GM10266 (cell line): ENCODE measurements at regions not wholly inside any gene's neighbourhood (a gene's known extent, or its start where the extent isn't known, plus 50 kb on each side); places are given as distances from the start of the nearest gene placed in this dataset.
"Not testable (repeated sequence)": the region's sequence is repeated elsewhere in the genome, so short reads cannot be mapped to it uniquely, and the experiment has no call there.

Experiments used
- DNase-seq: peaks from one replicate; pipeline ENCODE4 v3.0.0; 2012; ENCODE audit errors: extremely low spot score
- TF ChIP-seq, protein P1 (sequence below): IDR thresholded peaks from 2 replicates; pipeline ENCODE4 v1.5.1; 2012; ENCODE audit warnings: mild to moderate bottlenecking, low read depth; ENCODE audit not compliant: control insufficient read depth, insufficient read depth; ENCODE audit errors: missing control alignments

DNA sequence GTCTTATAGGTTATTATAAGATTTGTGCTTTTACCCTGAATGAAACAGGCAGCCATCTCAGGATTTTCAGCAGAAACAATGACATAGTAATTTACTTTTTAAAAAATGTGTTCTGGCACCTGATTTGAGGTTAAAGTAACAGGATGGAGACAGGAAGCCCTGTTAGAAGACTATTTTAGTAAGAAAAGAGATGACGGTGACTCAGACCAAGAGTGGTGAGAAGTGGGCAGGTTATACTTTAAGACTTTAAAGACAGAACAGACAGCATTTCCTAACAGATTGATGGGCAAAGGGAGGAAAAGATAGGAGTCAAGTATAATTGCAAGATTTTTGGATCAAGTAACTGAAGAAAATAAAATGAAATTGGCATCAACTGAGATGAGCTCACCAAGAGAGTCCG is 436.8 kb upstream of the NR5A2 start:
- TF ChIP-seq, protein P1, sequence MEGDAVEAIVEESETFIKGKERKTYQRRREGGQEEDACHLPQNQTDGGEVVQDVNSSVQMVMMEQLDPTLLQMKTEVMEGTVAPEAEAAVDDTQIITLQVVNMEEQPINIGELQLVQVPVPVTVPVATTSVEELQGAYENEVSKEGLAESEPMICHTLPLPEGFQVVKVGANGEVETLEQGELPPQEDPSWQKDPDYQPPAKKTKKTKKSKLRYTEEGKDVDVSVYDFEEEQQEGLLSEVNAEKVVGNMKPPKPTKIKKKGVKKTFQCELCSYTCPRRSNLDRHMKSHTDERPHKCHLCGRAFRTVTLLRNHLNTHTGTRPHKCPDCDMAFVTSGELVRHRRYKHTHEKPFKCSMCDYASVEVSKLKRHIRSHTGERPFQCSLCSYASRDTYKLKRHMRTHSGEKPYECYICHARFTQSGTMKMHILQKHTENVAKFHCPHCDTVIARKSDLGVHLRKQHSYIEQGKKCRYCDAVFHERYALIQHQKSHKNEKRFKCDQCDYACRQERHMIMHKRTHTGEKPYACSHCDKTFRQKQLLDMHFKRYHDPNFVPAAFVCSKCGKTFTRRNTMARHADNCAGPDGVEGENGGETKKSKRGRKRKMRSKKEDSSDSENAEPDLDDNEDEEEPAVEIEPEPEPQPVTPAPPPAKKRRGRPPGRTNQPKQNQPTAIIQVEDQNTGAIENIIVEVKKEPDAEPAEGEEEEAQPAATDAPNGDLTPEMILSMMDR: no peak
- DNase-seq: peak; percentile 12

DNA sequence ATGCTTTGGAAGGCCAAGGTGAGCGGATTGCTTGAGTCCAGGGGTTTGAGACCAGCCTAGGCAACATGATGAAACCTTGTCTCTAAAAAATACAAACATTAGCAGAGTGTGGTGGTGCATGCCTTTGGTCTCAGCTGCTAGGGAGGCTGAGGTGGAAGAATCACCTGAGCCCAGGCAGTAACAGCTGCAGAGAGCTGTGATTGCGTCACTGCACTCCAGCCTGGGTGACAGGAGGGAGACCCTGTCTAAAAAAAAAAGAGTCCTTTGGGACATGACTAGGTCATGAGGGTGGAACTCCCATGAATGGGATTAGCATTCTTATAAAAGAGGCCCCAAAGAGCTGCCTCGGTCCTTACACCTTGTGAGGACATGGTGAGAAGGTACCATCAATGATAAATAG is 436.0 kb upstream of the NR5A2 start:
- TF ChIP-seq, protein P1: no peak
- DNase-seq: no peak

DNA sequence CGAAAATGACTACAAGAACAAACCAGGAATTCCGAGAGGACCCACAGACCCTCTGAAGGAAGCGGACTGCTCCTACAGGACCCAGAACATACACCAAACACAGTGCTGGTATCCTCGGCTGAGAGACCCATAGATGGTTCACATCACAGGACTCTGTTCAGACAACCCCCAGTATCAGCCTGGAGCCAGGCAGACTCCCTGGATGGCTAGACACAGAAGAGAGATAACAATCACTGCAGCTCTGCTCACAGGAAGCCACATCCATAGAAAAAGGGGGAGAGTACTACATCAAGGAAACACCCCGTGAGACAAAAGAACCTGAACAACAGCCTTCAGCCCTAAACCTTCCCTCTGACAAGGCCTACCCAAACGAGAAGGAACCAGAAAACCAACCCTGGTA is 434.0 kb upstream of the NR5A2 start:
- TF ChIP-seq, protein P1: no peak
- DNase-seq: no peak

DNA sequence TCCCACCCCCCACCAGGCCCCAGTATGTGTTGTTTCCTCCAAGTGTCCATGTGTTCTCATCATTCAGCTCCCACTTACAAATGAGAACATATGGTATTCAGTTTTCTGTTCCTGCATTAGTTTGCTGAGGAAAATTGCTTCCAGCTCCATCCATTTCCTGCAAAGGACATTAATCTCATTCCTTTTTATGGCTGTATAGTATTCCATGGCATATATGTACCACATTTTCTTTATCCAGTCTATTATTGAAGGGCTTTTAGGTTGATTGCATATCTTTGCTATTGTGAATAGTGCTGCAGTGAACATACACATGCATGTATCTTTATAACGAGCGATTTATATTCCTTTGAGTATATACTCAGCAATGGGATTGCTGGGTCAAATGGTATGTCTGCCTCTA is 431.1 kb upstream of the NR5A2 start:
- not testable (repeated sequence) for DNase-seq

DNA sequence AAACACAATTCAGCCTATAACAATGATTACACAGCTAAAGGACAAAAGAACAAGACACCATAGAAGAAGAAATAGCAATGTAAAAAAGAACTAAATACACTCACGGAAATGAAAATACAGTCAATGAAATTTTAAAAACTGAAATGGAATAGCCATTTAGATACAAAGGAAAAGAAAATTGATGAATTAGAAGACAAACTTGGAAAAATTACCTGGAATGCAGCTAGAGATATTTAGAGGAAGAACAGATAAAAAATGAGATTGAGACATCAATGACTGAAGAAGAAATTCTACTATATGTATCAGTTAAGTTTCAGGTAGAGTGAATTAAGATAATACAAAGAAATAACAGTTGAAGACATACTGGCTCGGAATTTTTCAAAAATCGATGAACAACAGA is 430.4 kb upstream of the NR5A2 start:
- TF ChIP-seq, protein P1: no peak
- DNase-seq: no peak

DNA sequence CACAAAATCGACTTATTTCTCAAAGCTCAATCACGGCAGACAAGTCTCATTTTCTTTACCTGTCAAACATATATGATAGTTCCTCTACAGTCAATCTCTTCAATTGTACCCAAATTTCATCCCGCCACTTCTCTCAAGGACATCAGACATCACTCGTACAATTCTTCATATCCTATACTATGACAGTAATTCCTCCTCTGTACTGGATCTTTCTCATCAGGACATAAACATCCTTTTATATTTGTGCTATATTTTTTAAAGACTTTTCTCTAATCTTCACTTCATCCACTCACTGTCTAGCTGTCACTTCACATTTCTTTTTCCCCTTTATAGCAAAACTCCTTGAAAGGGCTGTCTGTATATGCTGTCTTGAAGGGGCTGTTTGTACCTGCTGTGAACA is 419.1 kb upstream of the NR5A2 start:
- TF ChIP-seq, protein P1: no peak
- no peak for DNase-seq

DNA sequence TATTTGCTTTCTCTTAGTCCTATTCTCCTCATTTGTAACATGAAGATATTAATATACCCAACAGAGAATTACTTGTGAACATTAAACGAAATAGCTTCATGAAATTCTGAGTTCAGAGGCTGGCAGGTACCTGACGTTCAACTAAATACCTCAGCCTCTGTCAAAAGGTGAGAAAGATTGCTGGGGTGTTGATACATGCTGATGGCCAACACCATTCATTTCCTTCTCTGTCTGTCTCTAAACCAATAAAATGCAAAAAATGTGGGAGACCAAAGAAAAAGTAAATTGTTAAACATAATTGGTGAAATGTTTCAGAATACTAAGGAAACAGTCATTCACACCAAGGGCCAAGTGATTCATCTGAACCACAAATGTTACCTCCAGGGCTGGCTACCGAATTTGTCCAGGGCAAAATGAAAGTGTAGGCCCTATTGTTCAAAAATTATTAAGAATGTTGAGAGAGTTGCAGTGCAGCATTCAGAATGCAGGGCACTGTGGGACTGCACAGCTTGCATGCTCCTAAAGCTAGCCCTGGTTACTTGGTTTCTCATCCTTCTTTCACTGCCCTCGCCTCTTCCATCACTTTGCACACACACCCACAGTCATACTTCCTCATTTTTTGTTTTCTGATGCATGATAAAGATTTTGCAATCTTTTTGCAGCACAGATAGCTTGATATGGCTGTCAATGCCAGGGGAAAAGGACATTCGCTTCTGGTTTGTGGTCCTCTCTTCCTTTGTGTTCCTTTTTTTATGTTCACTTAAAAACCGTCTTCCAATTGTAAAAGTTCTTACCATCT is 414.3 kb upstream of the NR5A2 start:
- no peak for DNase-seq
- TF ChIP-seq, protein P1: no peak

DNA sequence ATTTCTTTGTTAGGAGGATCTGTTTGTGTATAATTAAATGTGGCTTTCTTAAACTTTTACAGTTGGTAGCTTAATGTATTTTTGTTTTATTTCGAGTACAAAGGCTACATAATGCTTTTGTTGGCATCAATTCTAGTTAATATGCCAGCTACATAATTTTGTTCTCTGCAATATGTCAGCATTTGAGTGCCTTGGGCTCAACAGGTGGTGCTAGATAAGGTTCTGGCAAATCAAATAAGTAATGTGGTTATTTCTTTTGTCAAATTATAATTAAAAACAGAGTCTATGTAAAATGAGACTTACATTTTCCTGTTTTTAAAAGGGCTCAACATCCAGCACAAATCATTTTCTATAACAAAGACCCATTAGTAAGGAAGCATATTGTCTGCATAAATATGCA is 410.6 kb upstream of the NR5A2 start:
- TF ChIP-seq, protein P1: no peak
- DNase-seq: no peak
